SU-DHL-6 (cell line): ENCODE measurements at regions not wholly inside any gene's neighbourhood (a gene's known extent, or its start where the extent isn't known, plus 50 kb on each side); places are given as distances from the start of the nearest gene placed in this dataset.

Experiments
- H2AFZ ChIP-seq: fragments of 200-600 bp; sonication (generic); 2 replicates; pipeline ENCODE4 v1.6.1; 2014; ENCODE audit warnings: low read depth, mild to moderate bottlenecking, moderate library complexity, mixed read lengths, antibody characterized with exemption, low read length; ENCODE audit not compliant: severe bottlenecking
- H3F3A ChIP-seq: fragments of 200-600 bp; shearing (Covaris generic); 2 replicates; pipeline ENCODE4 v1.6.0; 2016; ENCODE audit warnings: antibody characterized with exemption, mild to moderate bottlenecking; ENCODE audit not compliant: insufficient read depth
- H3K27ac ChIP-seq: fragments of 200-600 bp; sonication (generic); 2 replicates; pipeline ENCODE4 v1.5.1; 2016; ENCODE audit warnings: low read depth, mild to moderate bottlenecking, low read length, moderate library complexity, mixed read lengths
- H3K27me3 ChIP-seq: fragments of 200-600 bp; sonication (generic), shearing (Covaris generic); 2 replicates; pipeline ENCODE4 v1.6.0; 2014; ENCODE audit warnings: mild to moderate bottlenecking, low read length
- H3K36me3 ChIP-seq: fragments of 200-600 bp; sonication (generic); 2 replicates; pipeline ENCODE4 v1.6.1; 2014; ENCODE audit warnings: mild to moderate bottlenecking, low read length, mixed read lengths
- H3K4me2 ChIP-seq: fragments of 300-600, 200-600 bp; shearing (Covaris generic), sonication (generic); 2 replicates; pipeline ENCODE4 v1.6.0; 2014; ENCODE audit warnings: low read length, low read depth, mild to moderate bottlenecking; ENCODE audit not compliant: poor library complexity, severe bottlenecking
- H3K4me3 ChIP-seq: fragments of 200-600 bp; sonication (generic); 2 replicates; pipeline ENCODE4 v1.5.1; 2014; ENCODE audit warnings: antibody characterized with exemption, low read length, mild to moderate bottlenecking, mixed read lengths; ENCODE audit not compliant: insufficient read depth, poor library complexity, severe bottlenecking
- H3K79me2 ChIP-seq: fragments of 200-600 bp; sonication (generic); 2 replicates; pipeline ENCODE4 v1.6.1; 2014; ENCODE audit warnings: mild to moderate bottlenecking, low read length, moderate library complexity; ENCODE audit not compliant: insufficient read depth
- H3K9ac ChIP-seq: fragments of 200-600 bp; sonication (generic); 2 replicates; pipeline ENCODE4 v1.7.0; 2014; ENCODE audit warnings: mild to moderate bottlenecking, low read length
- H3K9me2 ChIP-seq: fragments of 200-600 bp; sonication (generic); replicated peaks from 2 replicates; pipeline ENCODE4 v1.6.1; 2014; ENCODE audit warnings: low read length; ENCODE audit not compliant: insufficient read depth
- H3K9me3 ChIP-seq: fragments of 200-600 bp; sonication (generic); 2 replicates; pipeline ENCODE4 v1.6.1; 2014; ENCODE audit warnings: low read length, mixed read lengths; ENCODE audit not compliant: insufficient read depth
- H4K20me1 ChIP-seq: fragments of 200-600 bp; sonication (generic); 2 replicates; pipeline ENCODE4 v1.6.1; 2014; ENCODE audit warnings: low read depth, mild to moderate bottlenecking, antibody characterized with exemption, low read length, moderate library complexity, mixed read lengths
- EZH2phosphoT487 ChIP-seq: fragments of 200-600 bp; sonication (generic), shearing (Covaris generic); conservative IDR thresholded peaks from 2 replicates; pipeline ENCODE4 v1.6.1; 2018; ENCODE audit warnings: mild to moderate bottlenecking, antibody characterized with exemption, low read length, moderate library complexity, mixed read lengths
- TF ChIP-seq, protein P1 (sequence below): fragments of 200-600 bp; sonication (generic); IDR thresholded peaks from one replicate; pipeline ENCODE4 v1.5.1; 2017; ENCODE audit warnings: antibody characterized with exemption, mild to moderate bottlenecking, low read length, moderate library complexity; ENCODE audit not compliant: insufficient read depth, poor library complexity, severe bottlenecking

DNA sequence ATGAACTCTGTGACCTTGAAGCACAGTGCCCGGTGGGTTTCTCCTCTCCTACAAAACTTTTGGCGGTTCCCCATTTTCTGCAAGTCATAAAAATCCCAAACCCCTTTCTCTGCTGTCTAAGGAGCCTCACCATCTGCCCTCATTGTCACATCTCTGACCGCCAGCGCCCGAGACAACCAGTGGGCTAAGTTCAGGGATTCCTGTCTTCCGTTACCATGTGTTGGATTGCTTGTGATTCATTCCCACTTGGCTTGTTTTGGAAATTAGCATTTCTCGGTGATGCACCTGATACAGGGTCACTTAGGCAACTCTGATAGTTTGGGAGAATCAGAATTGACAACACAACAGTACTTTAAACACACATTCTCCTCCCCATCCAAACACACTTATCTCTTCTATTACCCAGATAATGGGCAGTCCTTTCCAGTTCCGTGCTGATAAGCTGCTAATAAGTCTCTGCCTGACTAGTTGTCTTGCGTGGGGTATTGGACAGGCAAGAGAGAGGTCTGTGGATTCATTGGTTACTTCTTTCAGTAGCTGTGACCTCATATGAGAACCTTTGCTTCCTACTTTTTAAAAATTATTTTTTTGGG lies 70.0 kb upstream of the KLF4 start:
- no peak overlapping the region for H3K27ac ChIP-seq
- no peak overlapping the region for H3K4me3 ChIP-seq
- no peaks in the 10 kb centered on the region for H3K9me3 ChIP-seq
- no peaks in the 10 kb centered on the region for H3K9me2 ChIP-seq
- no peaks in the 10 kb centered on the region for H4K20me1 ChIP-seq
- H3K27me3 ChIP-seq: no peaks in the 10 kb centered on the region
- H2AFZ ChIP-seq: no peak overlapping the region
- no peaks in the 10 kb centered on the region for H3K36me3 ChIP-seq
- TF ChIP-seq, protein P1, sequence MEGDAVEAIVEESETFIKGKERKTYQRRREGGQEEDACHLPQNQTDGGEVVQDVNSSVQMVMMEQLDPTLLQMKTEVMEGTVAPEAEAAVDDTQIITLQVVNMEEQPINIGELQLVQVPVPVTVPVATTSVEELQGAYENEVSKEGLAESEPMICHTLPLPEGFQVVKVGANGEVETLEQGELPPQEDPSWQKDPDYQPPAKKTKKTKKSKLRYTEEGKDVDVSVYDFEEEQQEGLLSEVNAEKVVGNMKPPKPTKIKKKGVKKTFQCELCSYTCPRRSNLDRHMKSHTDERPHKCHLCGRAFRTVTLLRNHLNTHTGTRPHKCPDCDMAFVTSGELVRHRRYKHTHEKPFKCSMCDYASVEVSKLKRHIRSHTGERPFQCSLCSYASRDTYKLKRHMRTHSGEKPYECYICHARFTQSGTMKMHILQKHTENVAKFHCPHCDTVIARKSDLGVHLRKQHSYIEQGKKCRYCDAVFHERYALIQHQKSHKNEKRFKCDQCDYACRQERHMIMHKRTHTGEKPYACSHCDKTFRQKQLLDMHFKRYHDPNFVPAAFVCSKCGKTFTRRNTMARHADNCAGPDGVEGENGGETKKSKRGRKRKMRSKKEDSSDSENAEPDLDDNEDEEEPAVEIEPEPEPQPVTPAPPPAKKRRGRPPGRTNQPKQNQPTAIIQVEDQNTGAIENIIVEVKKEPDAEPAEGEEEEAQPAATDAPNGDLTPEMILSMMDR: no peak
- no peak for TF ChIP-seq EZH2phosphoT487
- no peaks in the 10 kb centered on the region for H3K79me2 ChIP-seq
- no peak overlapping the region for H3K9ac ChIP-seq
- no peaks in the 10 kb centered on the region for H3F3A ChIP-seq
- no peak overlapping the region for H3K4me2 ChIP-seq

DNA sequence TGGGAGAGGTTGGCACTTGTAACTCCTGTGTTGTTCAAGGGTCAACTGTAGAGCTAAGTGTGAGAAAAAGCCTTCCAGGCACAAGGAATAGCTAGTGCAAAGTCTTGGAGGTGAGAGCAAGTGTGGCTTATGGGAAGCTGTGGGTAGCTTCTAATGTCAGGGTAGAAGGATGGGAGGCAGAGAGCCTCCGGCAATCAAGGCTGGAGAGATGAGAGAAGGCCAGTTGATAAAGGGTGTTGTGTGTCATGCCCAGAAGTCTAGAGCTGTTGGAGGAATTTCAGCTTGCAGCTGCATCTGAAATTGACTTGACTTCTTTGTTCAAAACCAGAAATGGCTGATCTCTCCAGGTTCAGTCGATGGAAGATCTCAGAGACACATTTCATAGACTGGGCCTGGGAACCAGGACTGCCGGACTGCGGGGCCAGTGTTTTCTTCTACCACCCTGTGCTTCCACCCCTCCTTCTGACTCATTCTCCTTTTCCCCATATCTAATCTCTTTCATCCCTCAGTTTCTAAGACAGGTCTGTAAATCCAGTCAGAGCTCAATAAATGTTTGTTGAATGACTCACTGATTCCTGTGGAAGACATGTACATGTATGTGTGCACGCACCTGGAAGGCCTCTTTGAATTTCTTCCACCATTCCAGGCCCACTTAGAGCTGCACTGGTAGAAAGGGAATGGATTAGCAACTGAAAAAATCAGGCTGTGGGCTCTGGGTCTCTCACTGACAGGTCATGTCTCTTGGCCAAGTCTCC lies 67.8 kb upstream of the KLF4 start:
- Histone ChIP-seq H3K36me3 (no peaks in the 10 kb centered on the region), H3K27ac (no peak overlapping the region), H2AFZ (no peak overlapping the region), H4K20me1 (no peaks in the 10 kb centered on the region), H3K27me3 (no peaks in the 10 kb centered on the region), H3K9me3 (no peaks in the 10 kb centered on the region), H3F3A (no peaks in the 10 kb centered on the region), H3K9ac (no peak overlapping the region), H3K4me3 (no peak overlapping the region), H3K9me2 (no peaks in the 10 kb centered on the region), H3K4me2 (no peak overlapping the region), H3K79me2 (no peaks in the 10 kb centered on the region)
- TF ChIP-seq EZH2phosphoT487: no peak

- H3K4me2 ChIP-seq: no peak overlapping the region
- H3K9me2 ChIP-seq: no peaks in the 10 kb centered on the region
- no peak overlapping the region for H2AFZ ChIP-seq
- no peak overlapping the region for H3K4me3 ChIP-seq
- no peaks in the 10 kb centered on the region for H3F3A ChIP-seq
- no peaks in the 10 kb centered on the region for H3K9me3 ChIP-seq
- no peaks in the 10 kb centered on the region for H3K79me2 ChIP-seq
- TF ChIP-seq EZH2phosphoT487: no peak
- TF ChIP-seq, protein P1: no peak
- no peak overlapping the region for H3K27ac ChIP-seq
- H3K27me3 ChIP-seq: no peaks in the 10 kb centered on the region
- H3K36me3 ChIP-seq: no peaks in the 10 kb centered on the region
- H3K9ac ChIP-seq: no peak overlapping the region
- no peaks in the 10 kb centered on the region for H4K20me1 ChIP-seq
Observed at GRCh38 chr9:107554636-107555035, 65.1 kb upstream of the KLF4 start.
